Lower leg skin (tissue), 3 donors: ENCODE measurements at regions not wholly inside any gene's neighbourhood (a gene's known extent, or its start where the extent isn't known, plus 50 kb on each side); places are given as distances from the start of the nearest gene placed in this dataset.

Experiments used
- POLR2A ChIP-seq, 2 donors: fragments of 450-650 bp; IDR thresholded peaks; one replicate each; pipeline ENCODE4 v1.6.1; 2016 to 2017; ENCODE audit warnings: antibody characterized with exemption in 2 of 2, mild to moderate bottlenecking in 1 of 2, moderate library complexity in 1 of 2
- TF ChIP-seq, protein P1 (sequence below), 3 donors: fragments of 450-650 bp; IDR thresholded peaks; one replicate each; pipeline ENCODE4 v1.5.1; 2016; ENCODE audit warnings: antibody characterized with exemption in 3 of 3, mild to moderate bottlenecking in 3 of 3, moderate library complexity in 2 of 3

DNA sequence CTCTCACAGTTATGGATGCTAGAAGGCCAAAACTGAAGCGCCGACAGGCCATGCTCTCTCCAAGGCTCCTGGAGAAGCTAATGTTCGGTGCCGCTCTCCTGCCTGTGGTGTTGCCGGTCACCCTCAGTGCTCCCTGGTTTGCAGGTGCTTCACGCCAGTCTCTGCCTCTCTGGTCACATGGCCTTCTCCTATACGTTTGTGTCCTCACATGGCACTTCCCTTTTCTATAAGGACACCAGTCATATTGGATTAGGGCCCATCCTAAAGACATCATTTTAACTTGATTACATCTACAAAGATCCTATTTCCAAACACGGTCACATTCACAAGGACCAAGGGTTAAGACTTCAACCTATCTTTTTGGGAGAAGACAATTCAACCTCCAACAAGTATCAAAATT is 671.3 kb upstream of the ARGLU1 start:
- no peak for TF ChIP-seq POLR2A (IDR thresholded peaks at IDR 0.05)
- TF ChIP-seq, protein P1, sequence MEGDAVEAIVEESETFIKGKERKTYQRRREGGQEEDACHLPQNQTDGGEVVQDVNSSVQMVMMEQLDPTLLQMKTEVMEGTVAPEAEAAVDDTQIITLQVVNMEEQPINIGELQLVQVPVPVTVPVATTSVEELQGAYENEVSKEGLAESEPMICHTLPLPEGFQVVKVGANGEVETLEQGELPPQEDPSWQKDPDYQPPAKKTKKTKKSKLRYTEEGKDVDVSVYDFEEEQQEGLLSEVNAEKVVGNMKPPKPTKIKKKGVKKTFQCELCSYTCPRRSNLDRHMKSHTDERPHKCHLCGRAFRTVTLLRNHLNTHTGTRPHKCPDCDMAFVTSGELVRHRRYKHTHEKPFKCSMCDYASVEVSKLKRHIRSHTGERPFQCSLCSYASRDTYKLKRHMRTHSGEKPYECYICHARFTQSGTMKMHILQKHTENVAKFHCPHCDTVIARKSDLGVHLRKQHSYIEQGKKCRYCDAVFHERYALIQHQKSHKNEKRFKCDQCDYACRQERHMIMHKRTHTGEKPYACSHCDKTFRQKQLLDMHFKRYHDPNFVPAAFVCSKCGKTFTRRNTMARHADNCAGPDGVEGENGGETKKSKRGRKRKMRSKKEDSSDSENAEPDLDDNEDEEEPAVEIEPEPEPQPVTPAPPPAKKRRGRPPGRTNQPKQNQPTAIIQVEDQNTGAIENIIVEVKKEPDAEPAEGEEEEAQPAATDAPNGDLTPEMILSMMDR (IDR thresholded peaks at IDR 0.05) = no peak
